ENCODE measurements at regions not wholly inside any gene's neighbourhood (a gene's known extent, or its start where the extent isn't known, plus 50 kb on each side); places are given as distances from the start of the nearest gene placed in this dataset.

DNA sequence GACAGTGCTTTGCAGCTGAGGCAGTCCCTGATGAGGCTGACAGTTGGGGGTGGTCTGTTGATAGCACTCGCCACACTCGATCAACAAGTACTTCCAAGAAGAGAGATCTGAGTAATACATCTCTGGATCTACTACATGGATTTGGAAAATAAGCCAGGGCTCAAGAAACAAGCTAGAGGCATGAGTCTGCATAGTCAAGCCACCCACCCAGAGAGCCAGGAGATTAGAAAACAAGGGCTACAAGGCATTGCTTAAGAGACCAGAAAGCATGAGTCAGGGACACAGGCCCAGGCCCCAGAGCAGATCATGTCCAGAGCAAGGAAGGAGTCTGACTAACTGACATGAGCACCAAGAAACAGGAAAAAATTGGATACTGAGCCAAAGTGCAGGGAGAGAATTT is 196.9 kb upstream of the CWC22 start:
- Histone ChIP-seq H2BK15ac (ENCODE audit: low read length) (no peak overlapping the region), H4K8ac (ENCODE audit: low read depth, low read length) (no peak overlapping the region), H2BK120ac (ENCODE audit: low read depth, low read length) (no peak overlapping the region), H2BK12ac (ENCODE audit: low read length) (no peak overlapping the region), H3K18ac (ENCODE audit: low read length) (peak overlapping the region; percentile 25), H3K4me2 (ENCODE audit: insufficient read depth, low read length, poor library complexity, severe bottlenecking) (no peak overlapping the region), H2AFZ (ENCODE audit: low read length) (peak overlapping the region; percentile 7), H4K91ac (ENCODE audit: low read depth, low read length, poor library complexity) (no peak overlapping the region), H3K4ac (ENCODE audit: low read length) (no peak overlapping the region), H3K9me3 (replicated peaks in 1 of 2; ENCODE audit: control insufficient read depth in 2 of 2, insufficient read depth in 1 of 2, low read depth in 1 of 2, low read length in 2 of 2) (no peaks in the 10 kb centered on the region), H3K27ac (replicated peaks; ENCODE audit: low read length) (no peak overlapping the region), H2BK5ac (ENCODE audit: low read length) (no peak overlapping the region), H3K36me3 (replicated peaks in 1 of 2; ENCODE audit: control insufficient read depth in 2 of 2, insufficient read depth in 2 of 2, low read length in 2 of 2) (no peaks in the 10 kb centered on the region), H3K23ac (ENCODE audit: low read depth, low read length, poor library complexity) (no peak overlapping the region), H3K14ac (ENCODE audit: low read length) (no peak overlapping the region), H3K27me3 (ENCODE audit: control insufficient read depth in 3 of 3, insufficient read depth in 3 of 3, low read depth in 1 of 3, low read length in 3 of 3) (no peaks in the 10 kb centered on the region), H3K9ac (ENCODE audit: low read depth, low read length, poor library complexity) (no peak overlapping the region), H2AK5ac (ENCODE audit: low read depth, low read length) (no peak overlapping the region), H3K4me1 (ENCODE audit: control insufficient read depth in 2 of 2, insufficient read depth in 1 of 2, low read depth in 1 of 2, low read length in 2 of 2) (peaks cover 1 to 65% of the 10 kb centered on the region in 2 donors), H3K4me3 (ENCODE audit: low read length in 2 of 2) (no peak overlapping the region), H3K79me1 (ENCODE audit: low read depth, low read length) (no peaks in the 10 kb centered on the region)
- no CpG with 5 or more reads among the region's 2 CpGs for WGBS, 2 donors (ENCODE audit: extremely low coverage in 2 of 2, insufficient read length in 2 of 2, insufficient replicate concordance in 1 of 2)
- no peak for DNase-seq (ENCODE audit: low spot score)

DNA sequence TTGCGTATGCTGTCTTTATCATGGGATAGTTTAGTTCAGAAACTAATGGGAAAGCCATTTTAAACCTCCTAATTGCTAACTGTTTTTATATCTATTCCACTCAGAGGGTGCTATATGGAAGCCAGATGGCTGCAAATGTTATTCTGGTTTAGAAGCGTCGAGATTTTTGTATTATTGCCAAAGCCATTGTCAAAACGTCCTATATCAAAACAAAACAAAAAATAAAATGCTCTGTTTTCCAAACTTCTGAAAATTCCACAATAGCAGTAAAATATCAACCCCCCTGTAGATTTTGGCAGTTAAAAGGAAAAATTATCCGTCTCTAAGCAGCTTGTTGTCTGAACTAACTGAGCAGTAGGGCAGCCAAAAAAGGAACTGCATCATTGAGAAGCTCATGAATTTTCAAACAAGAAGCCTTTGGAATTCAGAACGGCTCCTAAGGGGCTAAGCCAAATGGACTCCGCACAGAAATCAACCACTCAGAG is 195.4 kb upstream of the CWC22 start:
- H2AK5ac ChIP-seq (ENCODE audit: low read depth, low read length): no peak overlapping the region
- H4K91ac ChIP-seq (ENCODE audit: low read depth, low read length, poor library complexity): no peak overlapping the region
- DNase-seq (ENCODE audit: low spot score): no peak
- H2BK15ac ChIP-seq (ENCODE audit: low read length): no peak overlapping the region
- H3K27ac ChIP-seq (replicated peaks; ENCODE audit: low read length): no peak overlapping the region
- H3K14ac ChIP-seq (ENCODE audit: low read length): no peak overlapping the region
- H3K36me3 ChIP-seq (replicated peaks in 1 of 2; ENCODE audit: control insufficient read depth in 2 of 2, insufficient read depth in 2 of 2, low read length in 2 of 2): no peaks in the 10 kb centered on the region
- H4K8ac ChIP-seq (ENCODE audit: low read depth, low read length): no peak overlapping the region
- H3K23ac ChIP-seq (ENCODE audit: low read depth, low read length, poor library complexity): no peak overlapping the region
- no peak overlapping the region for H3K4me2 ChIP-seq (ENCODE audit: insufficient read depth, low read length, poor library complexity, severe bottlenecking)
- H3K4ac ChIP-seq (ENCODE audit: low read length): no peak overlapping the region
- H3K79me1 ChIP-seq (ENCODE audit: low read depth, low read length): no peaks in the 10 kb centered on the region
- H2BK5ac ChIP-seq (ENCODE audit: low read length): no peak overlapping the region
- no peaks in the 10 kb centered on the region for H3K9me3 ChIP-seq (replicated peaks in 1 of 2; ENCODE audit: control insufficient read depth in 2 of 2, insufficient read depth in 1 of 2, low read depth in 1 of 2, low read length in 2 of 2)
- H2BK12ac ChIP-seq (ENCODE audit: low read length): no peak overlapping the region
- H3K18ac ChIP-seq (ENCODE audit: low read length): no peak overlapping the region
- no CpG with 5 or more reads among the region's 7 CpGs for WGBS, 2 donors (ENCODE audit: extremely low coverage in 2 of 2, insufficient read length in 2 of 2, insufficient replicate concordance in 1 of 2)
- no peak overlapping the region for H3K4me3 ChIP-seq (ENCODE audit: low read length in 2 of 2)
- H3K27me3 ChIP-seq (ENCODE audit: control insufficient read depth in 3 of 3, insufficient read depth in 3 of 3, low read depth in 1 of 3, low read length in 3 of 3): no peaks in the 10 kb centered on the region
- H3K4me1 ChIP-seq (ENCODE audit: control insufficient read depth in 2 of 2, insufficient read depth in 1 of 2, low read depth in 1 of 2, low read length in 2 of 2): peaks cover 1 to 52% of the 10 kb centered on the region in 2 donors
- H2BK120ac ChIP-seq (ENCODE audit: low read depth, low read length): no peak overlapping the region
- peak overlapping the region; percentile 57 for H2AFZ ChIP-seq (ENCODE audit: low read length)
- H3K9ac ChIP-seq (ENCODE audit: low read depth, low read length, poor library complexity): no peak overlapping the region

DNA sequence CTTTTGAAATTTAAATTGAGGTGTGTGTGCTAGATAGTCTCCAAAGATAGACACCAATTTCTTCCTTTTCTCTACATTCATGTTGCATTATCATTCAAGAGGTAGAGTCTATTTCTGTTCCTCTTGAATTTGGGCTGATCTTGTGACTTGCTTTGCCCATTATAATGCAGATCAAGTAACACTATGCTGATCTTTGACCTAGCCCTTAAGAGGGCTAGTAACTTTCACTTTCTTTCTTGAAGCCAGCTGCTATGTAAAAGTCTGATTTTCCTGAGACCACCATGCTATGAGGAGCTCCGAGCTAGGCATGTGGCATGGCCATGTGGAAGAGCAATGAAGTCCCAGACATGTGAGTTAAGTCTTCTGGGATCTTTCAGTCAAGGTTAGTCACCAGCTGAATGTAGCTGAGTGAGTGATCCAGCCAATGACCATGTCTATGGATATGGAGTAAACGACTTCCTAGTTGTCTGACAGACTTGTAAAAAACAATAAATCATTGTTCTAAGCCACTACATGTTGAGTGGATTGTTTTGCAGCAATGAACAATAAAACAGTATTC is 189.4 kb upstream of the CWC22 start:
- Histone ChIP-seq H2BK15ac (ENCODE audit: low read length) (no peak overlapping the region), H3K14ac (ENCODE audit: low read length) (no peak overlapping the region), H3K9me3 (replicated peaks in 1 of 2; ENCODE audit: control insufficient read depth in 2 of 2, insufficient read depth in 1 of 2, low read depth in 1 of 2, low read length in 2 of 2) (peaks cover 0 to 4% of the 10 kb centered on the region in 2 donors), H2BK5ac (ENCODE audit: low read length) (no peak overlapping the region), H2AFZ (ENCODE audit: low read length) (peak overlapping the region; percentile 41), H3K4me2 (ENCODE audit: insufficient read depth, low read length, poor library complexity, severe bottlenecking) (no peak overlapping the region), H3K18ac (ENCODE audit: low read length) (no peak overlapping the region), H3K23ac (ENCODE audit: low read depth, low read length, poor library complexity) (no peak overlapping the region), H3K27me3 (ENCODE audit: control insufficient read depth in 3 of 3, insufficient read depth in 3 of 3, low read depth in 1 of 3, low read length in 3 of 3) (no peaks in the 10 kb centered on the region), H3K4me1 (ENCODE audit: control insufficient read depth in 2 of 2, insufficient read depth in 1 of 2, low read depth in 1 of 2, low read length in 2 of 2) (peaks cover 0 to 9% of the 10 kb centered on the region in 2 donors), H2AK5ac (ENCODE audit: low read depth, low read length) (no peak overlapping the region), H3K27ac (replicated peaks; ENCODE audit: low read length) (no peak overlapping the region), H4K91ac (ENCODE audit: low read depth, low read length, poor library complexity) (no peak overlapping the region), H3K9ac (ENCODE audit: low read depth, low read length, poor library complexity) (no peak overlapping the region), H3K36me3 (replicated peaks in 1 of 2; ENCODE audit: control insufficient read depth in 2 of 2, insufficient read depth in 2 of 2, low read length in 2 of 2) (no peaks in the 10 kb centered on the region), H3K4ac (ENCODE audit: low read length) (no peak overlapping the region), H3K4me3 (ENCODE audit: low read length in 2 of 2) (no peak overlapping the region), H4K8ac (ENCODE audit: low read depth, low read length) (no peak overlapping the region), H3K79me1 (ENCODE audit: low read depth, low read length) (no peaks in the 10 kb centered on the region), H2BK120ac (ENCODE audit: low read depth, low read length) (no peak overlapping the region), H2BK12ac (ENCODE audit: low read length) (no peak overlapping the region)
- WGBS, 2 donors (ENCODE audit: extremely low coverage in 2 of 2, insufficient read length in 2 of 2, insufficient replicate concordance in 1 of 2): no CpG with 5 or more reads among the region's 2 CpGs
- DNase-seq (ENCODE audit: low spot score): no peak

DNA sequence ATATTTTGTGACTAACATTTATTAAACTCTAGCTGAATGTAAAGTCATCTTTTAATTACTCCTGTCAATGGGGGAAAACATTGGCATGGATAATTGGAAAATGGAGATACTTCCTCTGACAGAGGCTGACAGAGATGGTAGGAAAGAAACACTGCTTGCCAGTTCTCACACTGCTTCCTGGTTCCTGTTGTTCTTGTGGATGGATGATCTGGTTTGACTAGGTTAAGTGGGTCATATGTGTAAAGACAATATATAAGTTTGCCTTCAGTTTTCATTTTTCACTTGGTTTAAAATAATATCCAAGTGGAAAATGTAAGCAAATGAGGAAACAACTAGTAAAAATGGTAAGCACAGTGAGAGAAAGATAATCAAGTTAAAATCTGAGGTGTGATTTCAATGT is 188.8 kb upstream of the CWC22 start:
- DNase-seq (ENCODE audit: low spot score): no peak

More for the DNA sequence above, 188.8 kb upstream of the CWC22 start:
- Histone ChIP-seq H3K4ac (ENCODE audit: low read length) (no peak overlapping the region), H3K9ac (ENCODE audit: low read depth, low read length, poor library complexity) (no peak overlapping the region), H3K79me1 (ENCODE audit: low read depth, low read length) (no peaks in the 10 kb centered on the region), H3K4me3 (ENCODE audit: low read length in 2 of 2) (no peak overlapping the region), H4K91ac (ENCODE audit: low read depth, low read length, poor library complexity) (no peak overlapping the region), H3K27me3 (ENCODE audit: control insufficient read depth in 3 of 3, insufficient read depth in 3 of 3, low read depth in 1 of 3, low read length in 3 of 3) (no peaks in the 10 kb centered on the region), H2BK120ac (ENCODE audit: low read depth, low read length) (no peak overlapping the region), H2AFZ (ENCODE audit: low read length) (no peak overlapping the region), H2BK5ac (ENCODE audit: low read length) (no peak overlapping the region), H3K4me1 (ENCODE audit: control insufficient read depth in 2 of 2, insufficient read depth in 1 of 2, low read depth in 1 of 2, low read length in 2 of 2) (peaks cover 0 to 7% of the 10 kb centered on the region in 2 donors), H2BK15ac (ENCODE audit: low read length) (no peak overlapping the region), H3K14ac (ENCODE audit: low read length) (no peak overlapping the region), H2BK12ac (ENCODE audit: low read length) (no peak overlapping the region), H3K36me3 (replicated peaks in 1 of 2; ENCODE audit: control insufficient read depth in 2 of 2, insufficient read depth in 2 of 2, low read length in 2 of 2) (no peaks in the 10 kb centered on the region), H3K9me3 (replicated peaks in 1 of 2; ENCODE audit: control insufficient read depth in 2 of 2, insufficient read depth in 1 of 2, low read depth in 1 of 2, low read length in 2 of 2) (peaks cover 0 to 4% of the 10 kb centered on the region in 2 donors), H3K23ac (ENCODE audit: low read depth, low read length, poor library complexity) (no peak overlapping the region), H3K4me2 (ENCODE audit: insufficient read depth, low read length, poor library complexity, severe bottlenecking) (no peak overlapping the region), H2AK5ac (ENCODE audit: low read depth, low read length) (no peak overlapping the region), H3K27ac (replicated peaks; ENCODE audit: low read length) (no peak overlapping the region), H3K18ac (ENCODE audit: low read length) (no peak overlapping the region), H4K8ac (ENCODE audit: low read depth, low read length) (no peak overlapping the region)

All from neuronal stem cell (in vitro differentiated cells).